ENCODE measurements at regions not wholly inside any gene's neighbourhood (a gene's known extent, or its start where the extent isn't known, plus 50 kb on each side); places are given as distances from the start of the nearest gene placed in this dataset.

DNA sequence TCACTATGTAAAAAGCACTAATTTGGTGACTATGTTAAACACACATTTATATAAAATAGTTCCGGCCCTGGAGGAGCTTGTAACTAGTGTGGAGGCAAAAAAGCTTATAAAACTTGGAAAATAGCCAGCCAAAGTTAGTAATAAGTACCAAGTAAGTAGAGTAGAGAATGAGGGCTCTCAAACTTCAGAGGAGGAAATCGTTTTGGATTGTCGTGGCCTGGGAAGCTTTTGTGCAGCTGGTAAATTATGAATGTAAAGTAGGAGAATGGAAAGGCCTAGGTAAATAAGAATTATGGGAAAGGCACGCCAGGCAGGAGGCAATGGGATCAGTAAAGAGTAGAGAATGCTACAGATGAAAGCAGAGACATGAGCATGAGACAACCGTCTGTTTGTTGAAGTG lies 832.7 kb upstream of the ZNF608 start:
- DNase-seq (ENCODE audit: low spot score) (no peak), FAIRE-seq (no peak)

DNA sequence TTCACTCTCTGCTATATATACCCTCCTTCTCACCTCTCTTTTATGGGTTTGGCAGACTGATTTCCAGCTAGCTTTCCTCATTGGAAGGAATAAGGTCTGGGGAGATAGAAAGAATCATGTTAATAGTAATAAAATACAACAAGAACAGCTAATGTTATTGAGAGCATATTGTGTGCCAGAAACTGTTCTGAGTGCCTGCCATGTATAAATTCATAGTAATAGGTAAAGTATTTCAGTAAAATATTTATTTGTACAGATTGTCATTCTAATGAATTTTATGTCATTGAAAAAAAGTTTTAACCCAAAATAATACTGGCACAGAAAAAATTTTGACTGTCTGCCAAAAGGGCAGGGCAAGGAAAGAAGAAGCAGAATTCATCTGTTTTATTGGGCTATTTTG lies 834.9 kb upstream of the ZNF608 start:
- FAIRE-seq (no peak), DNase-seq (ENCODE audit: low spot score) (no peak)

DNA sequence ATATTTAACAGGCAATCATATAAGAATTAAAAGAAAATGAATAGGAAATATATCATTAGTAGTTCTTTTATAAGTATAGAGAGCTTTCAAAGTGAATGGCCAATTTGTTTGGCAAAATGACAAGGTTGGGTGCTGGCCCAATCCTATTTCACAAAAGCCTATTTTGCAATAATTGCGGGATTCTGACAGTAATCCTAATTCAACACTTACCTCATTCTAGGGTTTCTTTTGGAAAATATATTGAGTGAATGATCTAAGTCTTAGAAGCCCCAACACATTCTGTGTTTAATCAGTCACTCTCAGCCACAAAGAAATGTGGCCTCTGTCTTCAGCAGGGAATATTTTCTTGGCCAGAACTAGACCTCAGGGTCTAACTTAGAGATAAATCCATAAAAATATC lies 835.9 kb upstream of the ZNF608 start:
- DNase-seq (ENCODE audit: low spot score) (no peak), FAIRE-seq (no peak)

DNA sequence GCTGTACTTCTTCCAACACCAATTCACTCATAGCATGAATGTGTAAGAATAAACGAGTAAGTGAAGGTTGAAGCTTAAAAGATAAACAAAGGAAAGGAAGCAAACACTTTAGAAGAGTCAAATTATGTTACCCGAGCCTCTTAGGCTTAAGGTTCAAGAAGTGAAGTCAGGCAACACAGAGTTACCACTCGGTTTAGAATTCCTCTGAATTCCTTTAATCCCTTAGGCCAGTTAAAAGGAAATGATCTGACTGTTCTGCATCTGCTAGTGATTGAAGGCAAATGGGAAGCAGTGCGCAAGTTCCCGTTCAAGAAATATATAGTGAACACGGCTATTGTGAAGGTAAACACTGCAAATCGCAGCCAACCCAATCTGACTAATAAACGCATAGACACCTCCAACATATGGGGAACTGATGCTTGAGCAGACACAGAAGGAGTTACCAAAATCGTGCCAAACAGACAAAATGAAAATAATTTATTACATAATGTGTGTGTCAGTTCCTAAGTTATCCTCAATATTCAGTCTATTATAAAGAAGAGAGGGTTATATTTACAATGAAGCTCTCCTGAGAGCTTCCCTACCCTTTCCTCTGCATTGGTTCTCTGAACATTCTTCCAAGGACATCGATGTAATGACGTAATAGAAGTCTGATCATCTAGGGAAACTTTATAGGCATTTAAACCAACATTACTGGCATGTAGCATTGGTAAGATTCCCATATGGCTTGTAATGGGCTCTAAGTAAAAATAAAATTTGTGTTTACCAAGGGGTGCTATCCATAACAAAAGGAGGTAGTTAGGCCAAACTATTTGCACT lies 837.1 kb upstream of the ZNF608 start:
- DNase-seq (ENCODE audit: low spot score) (no peak), FAIRE-seq (no peak)

DNA sequence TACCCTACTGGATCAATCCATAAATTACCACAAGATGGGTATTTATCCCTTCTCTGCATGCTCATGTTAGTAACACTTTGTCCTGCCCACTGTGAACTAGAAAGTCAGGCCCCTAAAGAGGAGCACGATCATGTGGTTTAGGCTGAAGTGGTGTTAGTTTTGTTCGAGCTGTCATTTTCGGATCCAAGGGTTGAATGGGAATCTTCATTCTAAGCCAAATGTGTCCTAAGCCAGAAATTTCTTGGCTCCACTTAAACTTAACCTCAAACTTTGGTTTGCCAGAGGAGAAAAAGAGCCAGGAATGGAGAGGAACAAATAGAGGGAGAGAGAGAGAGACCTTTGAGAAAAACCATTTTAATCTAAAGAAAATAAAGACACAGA lies 837.7 kb upstream of the ZNF608 start:
- FAIRE-seq (no peak), DNase-seq (ENCODE audit: low spot score) (no peak)

DNA sequence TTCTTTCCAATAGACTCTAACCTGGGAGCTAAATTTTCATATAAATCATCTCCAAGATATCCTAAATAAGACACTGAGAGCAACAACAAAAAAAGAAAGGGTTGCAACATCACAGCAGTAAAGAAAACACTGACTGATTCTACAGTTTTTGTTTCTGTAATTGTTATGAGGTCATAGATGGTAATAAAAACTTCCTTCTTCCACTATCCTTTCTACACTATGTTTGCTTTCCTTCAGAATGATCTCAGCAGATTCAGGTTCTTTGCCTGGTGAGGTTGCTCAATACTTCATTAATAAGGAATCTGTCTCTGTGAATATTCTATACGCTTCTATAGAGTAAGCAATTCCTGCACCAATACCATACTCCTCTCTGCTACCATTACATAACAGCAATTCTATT lies 835.6 kb upstream of the GRAMD2B start:
- DNase-seq (ENCODE audit: low spot score) = no peak
- no peak for FAIRE-seq

DNA sequence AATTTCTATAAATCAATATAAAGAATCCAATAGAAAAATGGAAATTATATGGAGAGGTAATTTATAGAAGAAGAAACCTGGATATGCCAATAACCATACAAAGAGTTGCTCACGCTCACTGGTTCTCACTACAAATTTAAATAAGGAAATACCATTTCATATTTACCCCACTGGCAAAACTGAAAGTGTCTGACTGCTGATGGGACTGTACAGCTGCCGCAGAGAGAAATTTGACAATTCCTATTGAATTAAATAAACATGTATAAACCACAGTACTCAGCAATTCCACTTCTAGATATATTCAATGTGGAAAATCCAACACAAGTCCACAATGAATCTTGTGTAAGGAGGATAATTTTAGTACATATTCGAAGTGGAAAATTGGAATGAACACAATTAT lies 830.4 kb upstream of the GRAMD2B start:
- no peak for DNase-seq (ENCODE audit: low spot score)
- no peak for FAIRE-seq

DNA sequence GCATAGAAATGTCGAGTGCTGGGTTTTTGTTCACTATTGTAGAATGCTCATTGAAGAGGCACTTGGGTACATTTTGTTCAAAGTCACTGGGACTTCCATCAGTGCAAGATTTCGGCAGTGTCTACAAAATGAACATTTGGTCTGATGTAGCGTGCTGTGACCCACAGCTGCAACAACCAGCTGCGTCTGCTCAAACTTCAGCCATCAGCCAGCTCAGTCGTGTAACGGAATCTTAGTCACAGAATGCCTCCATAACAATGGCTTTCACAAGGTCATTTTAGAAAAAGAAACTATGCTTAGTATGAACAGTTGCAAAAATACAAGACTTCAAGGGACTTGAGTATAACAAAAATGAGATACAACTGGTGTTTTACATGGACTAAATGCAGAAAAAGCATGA lies 828.1 kb upstream of the GRAMD2B start:
- FAIRE-seq = no peak
- DNase-seq (ENCODE audit: low spot score) = no peak

DNA sequence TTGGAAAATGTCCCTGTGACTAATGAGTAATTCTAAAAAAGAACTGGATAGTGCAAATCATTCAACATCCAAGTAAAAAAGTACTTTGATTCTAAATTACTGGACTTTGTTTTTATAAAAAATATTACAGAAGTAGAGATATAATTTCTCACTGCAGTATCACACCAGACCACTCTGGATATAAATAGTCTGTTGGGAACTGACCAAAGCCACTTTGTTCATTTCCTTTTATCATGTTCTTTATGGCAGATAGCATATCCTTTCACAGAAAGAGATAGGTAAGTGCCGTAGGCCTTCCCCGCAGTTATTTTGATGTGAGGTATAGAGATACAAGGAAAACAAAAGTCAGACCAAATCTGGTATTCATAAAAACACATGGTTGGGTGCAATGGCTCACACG lies 827.4 kb upstream of the GRAMD2B start:
- DNase-seq (ENCODE audit: low spot score) (no peak), FAIRE-seq (no peak)

DNA sequence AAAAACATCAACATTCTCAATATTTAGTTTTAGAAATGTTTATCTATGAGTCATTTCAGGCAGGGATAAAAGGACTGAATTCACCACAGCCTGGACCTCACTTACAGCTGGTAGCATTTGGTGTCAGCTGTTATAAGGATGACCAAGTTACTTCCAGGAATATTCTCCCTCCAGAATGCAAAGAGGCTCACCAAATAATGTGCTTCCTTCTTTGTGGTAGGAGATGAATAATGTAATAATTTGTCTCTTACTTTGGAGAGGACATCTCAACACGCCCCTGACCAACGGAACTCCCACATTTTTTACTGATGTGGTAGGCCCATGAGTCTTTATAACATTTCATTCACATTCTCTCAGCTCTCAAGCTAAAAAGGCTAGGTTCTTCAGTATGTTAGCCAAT lies 825.9 kb upstream of the GRAMD2B start:
- DNase-seq (ENCODE audit: low spot score) (peak; percentile 13), FAIRE-seq (no peak)

DNA sequence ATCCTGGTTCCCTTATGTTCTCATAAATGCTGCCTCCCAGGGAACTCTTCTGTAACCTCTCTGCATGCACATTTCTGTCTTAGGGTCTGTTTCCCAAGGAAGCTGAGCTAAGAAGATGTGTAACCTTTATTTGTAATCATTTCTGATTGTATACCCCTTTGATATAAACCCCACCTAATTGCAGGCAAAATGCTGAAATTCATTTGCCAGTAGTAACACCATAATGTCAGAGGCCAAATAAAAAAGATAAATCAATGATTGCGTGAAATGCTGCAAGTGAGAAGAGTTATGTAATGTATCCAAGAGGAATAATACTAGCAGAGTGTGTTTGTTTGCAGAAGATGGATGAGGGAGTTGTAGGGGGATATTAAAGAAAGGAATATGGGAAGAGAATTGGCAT lies 822.6 kb upstream of the GRAMD2B start:
- DNase-seq (ENCODE audit: low spot score) (no peak), FAIRE-seq (no peak)

DNA sequence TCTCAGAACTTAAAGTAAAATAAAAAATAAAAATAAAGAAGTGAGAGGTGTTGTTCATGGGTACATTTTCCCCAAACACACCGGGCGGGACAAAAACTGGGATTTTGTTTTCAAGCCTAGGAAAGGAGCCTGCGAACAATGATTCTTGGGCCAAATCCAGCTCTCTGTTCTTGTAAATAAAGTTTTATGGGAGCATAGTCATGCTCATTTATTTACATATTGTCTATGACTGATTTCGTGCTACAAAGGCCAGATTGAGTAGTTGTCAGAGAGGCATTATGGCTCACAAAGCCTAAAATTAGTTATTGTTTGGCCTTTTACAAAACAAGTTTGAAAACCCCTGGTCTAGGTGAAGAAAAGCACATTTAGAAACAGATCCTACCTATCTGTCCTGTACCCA lies 821.0 kb upstream of the GRAMD2B start:
- no peak for DNase-seq (ENCODE audit: low spot score)
- no peak for FAIRE-seq

DNA sequence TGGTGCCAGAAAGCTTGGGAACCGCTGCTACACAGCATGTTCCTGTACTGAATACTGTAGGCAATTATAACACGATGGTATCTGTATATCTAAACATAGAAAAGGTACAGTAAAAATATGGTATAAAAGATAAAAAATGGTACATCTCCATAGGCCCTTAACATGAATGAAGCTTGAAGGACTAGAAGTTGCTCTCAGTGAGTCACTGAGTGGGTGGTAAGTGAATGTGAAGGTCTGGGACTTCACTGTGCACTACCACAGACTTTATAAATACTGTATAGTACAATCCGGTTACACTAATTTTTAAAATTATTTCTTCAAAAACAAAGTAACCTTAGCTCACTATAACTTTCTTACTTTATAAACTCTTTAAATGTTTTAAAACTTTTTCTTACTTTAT lies 819.9 kb upstream of the GRAMD2B start:
- DNase-seq (ENCODE audit: low spot score) (no peak), FAIRE-seq (no peak)

DNA sequence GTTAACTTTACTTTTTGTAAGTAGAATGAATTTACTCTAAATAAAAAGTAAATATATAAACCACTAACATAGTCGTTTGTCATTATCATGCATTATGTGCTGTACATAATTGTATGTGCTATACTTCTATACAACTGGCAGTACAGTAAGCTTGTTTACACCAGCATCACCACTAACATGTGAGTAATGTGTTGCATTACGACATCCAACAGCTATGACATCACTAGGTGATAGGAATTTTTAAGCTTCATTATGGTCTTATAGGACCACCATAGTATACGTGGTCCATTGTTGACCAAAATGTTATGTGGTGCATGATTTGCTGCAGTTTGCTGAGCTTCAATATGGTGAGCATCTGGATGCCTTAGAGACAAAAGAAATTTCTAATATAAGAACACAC lies 819.1 kb upstream of the GRAMD2B start:
- FAIRE-seq (no peak), DNase-seq (ENCODE audit: low spot score) (no peak)

DNA sequence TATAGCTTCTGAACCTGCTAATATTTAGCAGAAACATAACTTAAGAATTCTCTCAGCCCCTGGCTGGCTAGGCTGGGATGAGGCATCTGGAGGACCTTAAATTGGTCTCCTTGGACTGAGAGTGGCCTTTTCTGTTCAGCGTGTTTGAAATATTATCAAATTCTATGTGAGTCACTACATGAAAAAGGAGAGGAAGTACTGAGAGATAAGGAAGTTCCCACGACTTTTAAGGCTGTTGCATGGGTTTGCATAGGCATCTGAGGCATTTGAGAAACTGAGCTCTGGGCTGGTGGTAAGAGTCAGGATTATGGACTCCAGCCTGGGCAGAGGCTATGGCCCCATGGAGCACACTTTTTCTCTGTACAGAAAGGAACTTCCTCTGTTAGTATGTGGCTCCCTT lies 816.2 kb upstream of the GRAMD2B start:
- no peak for FAIRE-seq
- no peak for DNase-seq (ENCODE audit: low spot score)

DNA sequence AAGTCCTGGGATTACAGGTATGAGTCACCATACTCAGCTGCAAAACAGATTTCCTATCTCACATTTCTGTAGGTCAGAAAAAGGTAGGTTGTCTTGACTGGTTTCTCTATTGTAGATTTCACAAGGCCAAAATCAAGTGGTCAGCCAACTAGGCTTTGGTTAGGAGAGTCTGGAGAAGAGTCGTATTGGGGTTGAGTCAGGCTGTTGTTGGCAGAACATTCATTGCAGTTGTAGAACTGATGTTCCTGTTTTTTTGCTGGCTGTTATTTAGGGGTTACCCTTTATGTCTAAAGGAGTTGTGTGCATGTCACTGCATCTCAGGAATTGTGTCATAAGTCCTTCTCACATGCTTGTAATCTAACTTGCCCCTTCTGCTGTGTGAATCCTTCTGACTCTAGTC lies 814.2 kb upstream of the GRAMD2B start:
- DNase-seq (ENCODE audit: low spot score) (no peak), FAIRE-seq (no peak)

DNA sequence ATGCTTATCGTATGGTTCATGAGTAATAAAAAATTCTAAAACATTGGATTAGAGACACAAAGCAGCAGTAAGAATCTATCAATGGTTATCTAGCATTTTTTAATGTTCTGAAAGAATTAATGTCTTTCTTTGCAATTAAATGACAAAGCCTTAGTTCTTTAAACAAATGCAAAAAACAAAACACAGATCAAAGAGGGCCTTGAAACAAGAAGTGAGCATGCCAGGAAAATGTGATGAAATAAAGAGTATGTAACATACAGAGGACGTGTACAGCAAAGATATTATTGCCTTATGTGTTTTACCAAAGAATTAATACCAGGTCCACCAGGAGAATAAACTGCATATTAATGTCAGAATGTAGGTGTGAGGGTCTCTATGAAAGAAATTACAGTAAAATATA lies 812.3 kb upstream of the GRAMD2B start:
- no peak for FAIRE-seq
- DNase-seq (ENCODE audit: low spot score) = no peak

DNA sequence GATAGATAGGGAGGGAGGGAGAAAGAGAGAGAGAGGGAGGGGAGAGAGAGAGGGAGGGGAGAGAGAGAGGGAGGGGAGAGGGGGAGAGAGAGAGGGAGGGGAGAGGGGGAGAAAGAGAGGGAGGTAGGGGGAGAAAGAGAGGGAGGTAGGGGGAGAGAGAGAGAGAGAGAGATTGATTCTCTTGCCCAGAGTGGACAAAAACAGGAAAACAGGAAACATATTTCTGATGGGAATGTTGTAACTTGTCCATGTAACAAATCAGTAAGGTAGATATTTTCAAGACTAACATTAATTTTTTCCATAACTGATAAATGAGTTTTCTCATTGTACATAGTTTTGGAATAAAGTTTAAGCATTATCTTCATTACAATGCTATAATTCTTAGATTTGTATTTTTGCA lies 811.7 kb upstream of the GRAMD2B start:
- DNase-seq (ENCODE audit: low spot score) = no peak
- FAIRE-seq = no peak

DNA sequence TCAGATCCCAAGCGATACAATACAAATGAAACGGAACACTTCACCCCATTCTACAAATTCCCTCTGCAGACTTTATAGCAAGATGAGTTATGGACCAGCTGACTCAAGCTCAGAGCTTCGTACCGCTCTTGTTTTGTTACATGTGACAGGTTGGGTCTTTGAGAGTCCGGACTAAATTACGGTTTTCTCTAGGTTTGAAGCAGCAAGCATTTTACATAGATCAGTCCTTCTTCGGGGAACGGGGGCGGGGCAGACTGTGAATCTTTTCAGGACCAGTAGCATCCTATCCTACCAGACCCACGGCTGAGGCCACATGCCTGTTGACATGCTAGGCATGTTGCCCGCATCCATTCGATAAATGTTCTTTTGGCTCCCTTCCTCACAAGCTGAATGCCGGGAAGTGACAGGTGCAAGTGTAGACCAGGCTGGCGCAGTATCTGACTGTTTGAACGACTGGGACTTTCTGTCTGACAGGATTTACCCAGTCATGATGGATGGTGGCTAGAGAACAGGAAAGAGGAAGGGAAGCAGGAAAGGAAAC lies 811.0 kb upstream of the GRAMD2B start:
- FAIRE-seq (peak; percentile 27), DNase-seq (ENCODE audit: low spot score) (no peak)

DNA sequence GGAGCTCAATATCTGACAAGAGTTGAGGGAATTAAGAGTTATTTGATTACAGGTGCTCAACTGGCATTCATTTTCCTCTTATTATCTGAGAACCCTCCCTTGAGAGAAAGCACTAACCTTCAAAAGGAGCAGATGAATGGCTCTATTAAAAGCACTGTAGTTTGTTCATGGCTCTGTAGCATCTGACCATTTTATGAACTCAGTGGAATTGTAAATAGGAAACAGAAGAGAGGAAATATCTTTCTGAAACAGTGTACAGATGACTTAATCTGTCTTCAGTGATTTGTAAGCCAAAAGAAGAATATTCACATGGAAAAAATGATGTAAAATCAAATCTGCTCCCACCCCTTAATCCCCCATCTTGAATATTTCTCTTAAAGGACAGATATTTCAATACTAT lies 810.4 kb upstream of the GRAMD2B start:
- DNase-seq (ENCODE audit: low spot score) = no peak

DNA sequence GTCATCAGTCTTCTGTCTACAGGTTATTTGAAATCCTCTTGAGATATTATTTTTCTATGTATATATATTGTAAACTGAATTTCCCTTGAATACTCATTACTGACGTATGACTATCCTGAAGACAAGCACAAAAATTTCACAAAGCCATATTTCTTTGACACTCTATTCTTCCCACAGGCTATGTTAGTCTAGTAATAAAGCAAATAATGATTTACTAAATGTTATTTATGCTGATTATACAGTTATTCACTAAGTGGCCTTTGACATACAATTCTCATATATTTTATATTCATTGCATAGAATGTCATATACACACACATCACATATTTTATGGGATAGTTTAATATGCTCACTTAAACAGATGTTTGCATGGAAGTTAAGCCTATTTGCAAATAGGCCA lies 793.0 kb upstream of the GRAMD2B start:
- DNase-seq (ENCODE audit: low spot score) (no peak), FAIRE-seq (no peak)

More for the DNA sequence above, 810.4 kb upstream of the GRAMD2B start:
- FAIRE-seq = no peak

DNA sequence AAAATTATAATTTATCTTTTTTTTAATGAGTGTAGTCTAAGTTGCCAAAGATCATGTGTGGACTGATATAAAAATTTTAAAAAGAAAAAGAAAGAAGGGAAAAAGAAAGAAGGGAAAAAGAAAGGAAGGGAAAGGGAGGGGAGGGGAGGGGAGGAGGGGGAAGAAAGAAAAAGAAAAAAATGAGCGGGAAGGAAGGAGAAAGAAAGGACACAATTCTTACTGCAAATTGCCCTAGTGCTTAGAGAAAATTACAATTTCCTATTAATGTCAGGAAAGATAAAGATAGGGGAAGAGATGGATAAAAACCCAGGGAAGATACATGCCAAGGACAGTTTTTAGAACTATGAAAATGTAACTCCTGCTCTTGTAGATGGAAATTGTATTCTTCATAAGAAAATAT lies 789.7 kb upstream of the GRAMD2B start:
- DNase-seq (ENCODE audit: low spot score) (no peak), FAIRE-seq (no peak)

DNA sequence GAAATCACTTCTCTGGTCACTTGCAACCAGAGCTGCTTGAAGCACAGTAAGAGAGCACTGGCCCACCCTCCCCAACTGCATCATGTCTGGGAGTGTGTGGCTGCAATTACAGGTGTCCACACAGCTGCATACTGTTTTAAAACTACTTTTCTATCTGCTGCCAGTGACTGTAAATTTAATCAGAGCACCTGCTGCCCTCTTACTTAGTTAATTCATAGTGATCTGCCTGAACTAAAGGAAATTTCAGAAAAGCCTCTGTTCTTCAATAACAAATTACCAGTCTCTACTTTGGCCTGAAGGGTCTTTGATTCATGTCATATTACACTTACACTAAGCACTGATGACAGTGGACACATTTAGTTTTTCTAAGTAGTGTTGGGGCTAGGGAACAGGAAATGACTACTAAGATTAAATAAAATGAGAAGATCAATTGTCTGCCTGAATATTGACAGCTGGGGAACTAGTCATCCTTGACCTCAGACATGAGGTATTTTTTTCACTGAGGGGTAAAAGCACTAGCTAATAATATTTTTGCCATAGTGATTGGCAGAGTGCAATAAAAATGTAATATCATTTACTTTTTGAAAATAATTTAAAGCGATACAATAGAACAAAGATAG lies 788.9 kb upstream of the GRAMD2B start:
- no peak for FAIRE-seq

More for the DNA sequence above, 788.9 kb upstream of the GRAMD2B start:
- no peak for DNase-seq (ENCODE audit: low spot score)

Data from urothelium cell line (cell line).